Activated B cell treated with CpG ODN at 0.5 μM for 24 hours (primary cell): ENCODE measurements at regions not wholly inside any gene's neighbourhood (a gene's known extent, or its start where the extent isn't known, plus 50 kb on each side); places are given as distances from the start of the nearest gene placed in this dataset.

Source experiments
- ATAC-seq: fragments of 200-7000 bp; cut with Tn5 transposase; one replicate; pipeline ENCODE4 v1.10.0; 2021; ENCODE audit warnings: low read depth, mild to moderate bottlenecking, moderate library complexity
- CTCF ChIA-PET: fragments of 350-600 bp; sonication (Branson Sonifier 250); formaldehyde crosslinking; loops from one replicate; lab custom pipeline; 2021; ENCODE audit warnings: antibody characterized with exemption; lab: Charles Lee
- POLR2A ChIA-PET: fragments of 350-600 bp; sonication (Branson Sonifier 250); formaldehyde crosslinking; loops from one replicate; lab custom pipeline; 2021; ENCODE audit warnings: antibody characterized with exemption; lab: Charles Lee
- DNase-seq: peaks from one replicate; pipeline ENCODE4 v3.0.0; 2022
- H3K27ac Mint-ChIP-seq: one replicate; pipeline ENCODE4 v1.8.0; 2020; ENCODE audit warnings: mixed read lengths
- H3K27me3 Mint-ChIP-seq: one replicate; pipeline ENCODE4 v1.8.0; 2021; ENCODE audit warnings: mixed read lengths
- H3K36me3 Mint-ChIP-seq: one replicate; pipeline ENCODE4 v1.8.0; 2021; ENCODE audit warnings: low read depth, mixed read lengths
- H3K4me1 Mint-ChIP-seq: one replicate; pipeline ENCODE4 v1.8.0; 2021; ENCODE audit warnings: mixed read lengths
- H3K4me3 Mint-ChIP-seq: one replicate; pipeline ENCODE4 v1.8.0; 2020; ENCODE audit warnings: mild to moderate bottlenecking, mixed read lengths
- H3K9me3 Mint-ChIP-seq: one replicate; pipeline ENCODE4 v1.8.0; 2020; ENCODE audit warnings: mixed read lengths
- intact Hi-C: fragments of 100-400 bp; cut with micrococcal nuclease; formaldehyde crosslinking; loops from one replicate; pipeline ENCODE4 v1.15.1; 2024
- TF ChIP-seq, protein P1 (sequence below): fragments of 200-600 bp; IDR thresholded peaks from one replicate; pipeline ENCODE4 v1.8.0; 2022; ENCODE audit warnings: antibody characterized with exemption, mild to moderate bottlenecking

DNA sequence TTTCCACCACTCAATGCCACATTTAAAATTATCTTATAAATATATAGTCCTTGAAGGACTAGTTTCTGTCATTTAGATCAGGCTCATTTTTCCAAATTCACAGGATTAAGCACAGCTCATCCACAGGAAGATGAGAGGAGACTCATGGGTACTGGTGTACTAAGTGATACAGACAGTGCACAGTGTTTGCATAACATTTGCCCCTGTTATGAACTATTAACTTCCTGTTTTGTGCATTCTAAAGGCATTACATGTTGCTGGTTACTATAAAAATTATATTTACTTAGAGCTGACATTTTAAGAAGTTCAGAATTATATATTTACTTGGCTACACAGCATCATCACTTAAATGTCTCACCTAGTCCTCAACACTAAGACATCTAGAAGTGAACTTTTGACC is 772.0 kb downstream of the TECRL start:
- ATAC-seq (no peak), DNase-seq (no peak)
- H3K36me3 Mint-ChIP-seq = no peaks in the 10 kb centered on the region
- intact Hi-C loops = no loop called here
- H3K27ac Mint-ChIP-seq = no peak overlapping the region
- no peaks in the 10 kb centered on the region for H3K4me1 Mint-ChIP-seq
- peaks cover 8% of the 10 kb centered on the region for H3K9me3 Mint-ChIP-seq
- H3K27me3 Mint-ChIP-seq = no peaks in the 10 kb centered on the region
- no peak overlapping the region for H3K4me3 Mint-ChIP-seq
- TF ChIP-seq, protein P1, sequence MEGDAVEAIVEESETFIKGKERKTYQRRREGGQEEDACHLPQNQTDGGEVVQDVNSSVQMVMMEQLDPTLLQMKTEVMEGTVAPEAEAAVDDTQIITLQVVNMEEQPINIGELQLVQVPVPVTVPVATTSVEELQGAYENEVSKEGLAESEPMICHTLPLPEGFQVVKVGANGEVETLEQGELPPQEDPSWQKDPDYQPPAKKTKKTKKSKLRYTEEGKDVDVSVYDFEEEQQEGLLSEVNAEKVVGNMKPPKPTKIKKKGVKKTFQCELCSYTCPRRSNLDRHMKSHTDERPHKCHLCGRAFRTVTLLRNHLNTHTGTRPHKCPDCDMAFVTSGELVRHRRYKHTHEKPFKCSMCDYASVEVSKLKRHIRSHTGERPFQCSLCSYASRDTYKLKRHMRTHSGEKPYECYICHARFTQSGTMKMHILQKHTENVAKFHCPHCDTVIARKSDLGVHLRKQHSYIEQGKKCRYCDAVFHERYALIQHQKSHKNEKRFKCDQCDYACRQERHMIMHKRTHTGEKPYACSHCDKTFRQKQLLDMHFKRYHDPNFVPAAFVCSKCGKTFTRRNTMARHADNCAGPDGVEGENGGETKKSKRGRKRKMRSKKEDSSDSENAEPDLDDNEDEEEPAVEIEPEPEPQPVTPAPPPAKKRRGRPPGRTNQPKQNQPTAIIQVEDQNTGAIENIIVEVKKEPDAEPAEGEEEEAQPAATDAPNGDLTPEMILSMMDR = no peak
- ChIA-PET CTCF (no interaction called here), POLR2A (no interaction called here)

DNA sequence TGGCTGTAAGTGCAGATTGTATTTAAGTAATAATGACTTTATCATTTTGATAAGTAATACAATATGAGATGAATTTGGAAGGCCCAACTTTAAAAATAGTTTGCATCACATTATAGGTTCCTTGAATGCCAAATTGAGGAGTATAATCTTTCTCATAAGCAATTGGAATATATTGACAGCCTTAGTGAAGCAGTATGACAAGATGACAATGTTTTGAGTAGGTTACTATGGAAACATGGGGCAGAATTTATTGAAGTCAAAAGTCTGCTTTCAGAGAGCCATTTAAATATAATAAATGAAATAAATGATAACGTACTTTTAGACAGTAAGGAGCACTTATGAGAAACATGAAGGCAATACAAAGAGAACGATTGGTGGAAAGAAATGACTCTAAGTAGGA is 776.4 kb downstream of the TECRL start:
- Mint-ChIP-seq H3K27ac (no peak overlapping the region), H3K9me3 (peaks cover 10% of the 10 kb centered on the region), H3K4me3 (no peak overlapping the region), H3K27me3 (no peaks in the 10 kb centered on the region), H3K36me3 (no peaks in the 10 kb centered on the region), H3K4me1 (no peaks in the 10 kb centered on the region)
- ATAC-seq (no peak), DNase-seq (no peak)
- TF ChIP-seq, protein P1 = no peak
- ChIA-PET CTCF (no interaction called here), POLR2A (no interaction called here)
- intact Hi-C loops = no loop called here

DNA sequence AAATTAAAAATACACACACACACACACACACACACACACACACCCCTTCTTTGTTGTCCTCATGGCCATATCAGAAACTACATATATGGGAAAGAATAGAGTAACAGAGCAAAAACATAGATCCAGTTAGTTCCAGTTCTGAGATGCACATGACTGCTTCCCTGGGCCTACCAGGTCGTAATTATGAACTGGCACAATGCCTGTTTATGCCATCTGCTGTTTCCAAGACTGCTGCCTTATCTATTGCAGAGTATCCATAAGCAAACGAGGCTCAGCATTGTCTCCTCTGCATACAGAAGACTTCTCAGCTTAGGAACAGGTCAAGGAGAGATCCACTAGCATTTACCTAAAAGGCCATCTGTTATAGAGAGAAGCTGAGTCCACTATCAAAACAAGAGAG is 789.0 kb downstream of the TECRL start:
- no peaks in the 10 kb centered on the region for H3K27me3 Mint-ChIP-seq
- intact Hi-C loops = no loop called here
- CTCF ChIA-PET = no interaction called here
- POLR2A ChIA-PET = no interaction called here
- DNase-seq (no peak), ATAC-seq (no peak)
- H3K4me1 Mint-ChIP-seq = no peaks in the 10 kb centered on the region
- no peak overlapping the region for H3K4me3 Mint-ChIP-seq
- TF ChIP-seq, protein P1 = no peak
- no peak overlapping the region for H3K27ac Mint-ChIP-seq
- peaks cover 3% of the 10 kb centered on the region for H3K9me3 Mint-ChIP-seq
- H3K36me3 Mint-ChIP-seq = no peaks in the 10 kb centered on the region

DNA sequence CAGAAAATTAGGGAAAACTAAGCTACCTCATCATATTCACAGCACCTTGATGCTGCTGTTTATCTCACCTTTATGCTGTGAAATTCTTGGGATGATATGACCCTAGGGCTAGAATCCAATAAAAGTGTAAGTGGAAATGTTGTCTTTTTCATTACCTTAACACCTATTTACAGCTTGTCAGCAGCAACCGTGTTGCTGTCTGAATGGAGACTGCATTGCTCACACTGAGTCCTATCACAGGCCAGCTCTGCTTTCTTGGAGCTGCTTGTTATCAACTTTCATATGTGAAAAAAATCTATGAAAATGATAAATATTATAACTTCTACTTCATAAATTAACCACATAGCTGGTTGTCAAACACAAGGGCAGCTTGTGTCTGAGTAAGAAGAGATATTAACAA is 789.5 kb downstream of the TECRL start:
- H3K36me3 Mint-ChIP-seq = no peaks in the 10 kb centered on the region
- H3K27ac Mint-ChIP-seq = no peak overlapping the region
- no peaks in the 10 kb centered on the region for H3K4me1 Mint-ChIP-seq
- H3K9me3 Mint-ChIP-seq = peaks cover 3% of the 10 kb centered on the region
- TF ChIP-seq, protein P1 = no peak
- ATAC-seq = no peak
- H3K27me3 Mint-ChIP-seq = no peaks in the 10 kb centered on the region
- intact Hi-C loops = no loop called here
- ChIA-PET POLR2A (no interaction called here), CTCF (no interaction called here)
- H3K4me3 Mint-ChIP-seq = no peak overlapping the region
- DNase-seq = no peak

DNA sequence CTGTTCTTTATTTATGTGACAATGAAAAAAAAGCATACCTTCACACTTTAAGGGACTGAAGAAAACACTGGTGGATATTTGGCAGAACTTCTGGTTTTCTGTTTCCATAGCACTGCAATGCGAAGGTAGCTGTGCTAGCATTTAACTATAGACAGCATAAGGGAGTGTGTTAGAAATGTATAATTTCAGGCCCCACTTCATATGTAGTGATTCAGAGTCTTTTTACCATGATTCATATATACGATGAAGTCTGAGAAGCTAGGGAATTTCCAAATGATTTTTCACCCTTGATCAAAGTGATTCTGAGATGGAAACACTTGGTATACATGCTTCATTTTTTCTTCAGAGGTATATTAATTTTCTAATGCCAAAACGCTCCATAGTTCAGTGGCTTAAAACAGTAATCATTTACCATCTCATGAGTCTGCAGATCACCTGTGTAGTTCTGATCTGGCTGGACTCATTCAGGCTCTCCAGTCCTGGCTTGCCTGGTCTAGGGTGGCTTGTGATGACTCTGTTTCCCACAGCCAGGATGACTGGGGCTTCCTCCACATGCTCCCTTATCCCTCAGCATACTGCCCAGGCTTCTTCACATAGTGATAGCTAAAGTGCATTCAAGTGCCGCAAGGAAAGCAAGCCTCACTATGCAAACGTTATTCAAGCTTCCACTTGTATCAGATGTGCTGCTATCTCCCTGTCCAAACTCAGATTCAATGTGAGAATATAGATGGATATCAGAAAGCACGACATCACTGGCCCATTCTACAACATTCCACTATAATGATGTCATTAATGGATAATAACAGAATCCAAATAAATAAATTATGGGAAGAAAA is 790.1 kb downstream of the TECRL start:
- TF ChIP-seq, protein P1 = no peak
- Mint-ChIP-seq H3K36me3 (no peaks in the 10 kb centered on the region), H3K4me1 (no peaks in the 10 kb centered on the region), H3K27ac (no peak overlapping the region), H3K9me3 (peaks cover 3% of the 10 kb centered on the region), H3K27me3 (no peaks in the 10 kb centered on the region), H3K4me3 (no peak overlapping the region)
- DNase-seq = no peak
- CTCF ChIA-PET = no interaction called here
- intact Hi-C loops = no loop called here
- POLR2A ChIA-PET = no interaction called here
- ATAC-seq = no peak
